H7 (cell line): ENCODE measurements at regions not wholly inside any gene's neighbourhood (a gene's known extent, or its start where the extent isn't known, plus 50 kb on each side); places are given as distances from the start of the nearest gene placed in this dataset.

Source experiments
- DNase-seq: peaks from one replicate; pipeline ENCODE4 v3.0.0; 2012
- H3K27me3 ChIP-seq: 2 replicates; pipeline ENCODE4 v1.6.0; 2011; ENCODE audit warnings: mild to moderate bottlenecking, low read length; ENCODE audit not compliant: control insufficient read depth, insufficient read depth
- H3K36me3 ChIP-seq: replicated peaks from 2 replicates; pipeline ENCODE4 v1.5.1; 2011; ENCODE audit warnings: low read length; ENCODE audit not compliant: control insufficient read depth, insufficient read depth
- H3K4me3 ChIP-seq: 2 replicates; pipeline ENCODE4 v1.5.1; 2011; ENCODE audit warnings: low read depth, mild to moderate bottlenecking, control low read depth, low read length, moderate library complexity; ENCODE audit not compliant: insufficient read depth

DNA sequence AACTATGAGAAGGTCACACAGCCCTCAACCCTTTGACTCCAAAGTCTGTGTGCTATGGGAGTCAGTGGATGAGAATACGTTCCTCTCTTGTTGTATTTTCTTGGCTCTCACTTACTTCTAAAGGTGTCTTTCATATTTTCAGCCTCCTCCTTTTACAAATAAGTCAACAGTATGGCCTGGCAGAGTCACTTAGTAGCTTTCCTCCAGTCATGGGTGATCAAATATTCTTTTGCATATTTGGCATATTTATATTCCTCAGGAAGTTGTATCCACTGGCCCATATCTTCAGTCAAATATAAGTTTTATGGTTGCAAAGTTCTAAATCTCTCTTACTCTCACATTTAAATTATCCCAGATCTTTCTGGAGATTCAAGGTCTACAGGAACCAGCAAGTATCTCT is 327.5 kb downstream of the ETS1 start:
- no peaks in the 10 kb centered on the region for H3K36me3 ChIP-seq
- H3K4me3 ChIP-seq, result no peak overlapping the region
- no peak for DNase-seq
- H3K27me3 ChIP-seq, result no peaks in the 10 kb centered on the region

DNA sequence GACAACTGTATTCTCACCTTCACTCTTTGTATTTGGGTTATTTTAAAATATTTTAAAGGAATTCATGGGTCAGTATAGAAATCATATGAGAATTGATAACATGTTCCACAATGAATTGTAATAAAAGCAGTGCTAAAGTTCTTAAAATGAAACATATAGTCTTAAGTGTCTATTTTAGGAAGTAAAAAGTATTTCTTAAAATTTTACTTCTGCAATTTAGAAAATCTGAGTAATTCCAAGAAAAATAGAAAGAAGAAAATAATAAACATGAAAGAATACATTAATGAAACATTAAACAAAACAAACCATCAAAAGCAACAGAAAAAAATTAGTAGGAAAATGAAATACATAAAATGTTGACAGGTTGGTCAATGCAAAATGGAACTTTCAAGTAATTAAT is 332.4 kb downstream of the ETS1 start:
- no peak overlapping the region for H3K4me3 ChIP-seq
- DNase-seq, result no peak
- H3K27me3 ChIP-seq, result no peaks in the 10 kb centered on the region
- H3K36me3 ChIP-seq, result no peaks in the 10 kb centered on the region

DNA sequence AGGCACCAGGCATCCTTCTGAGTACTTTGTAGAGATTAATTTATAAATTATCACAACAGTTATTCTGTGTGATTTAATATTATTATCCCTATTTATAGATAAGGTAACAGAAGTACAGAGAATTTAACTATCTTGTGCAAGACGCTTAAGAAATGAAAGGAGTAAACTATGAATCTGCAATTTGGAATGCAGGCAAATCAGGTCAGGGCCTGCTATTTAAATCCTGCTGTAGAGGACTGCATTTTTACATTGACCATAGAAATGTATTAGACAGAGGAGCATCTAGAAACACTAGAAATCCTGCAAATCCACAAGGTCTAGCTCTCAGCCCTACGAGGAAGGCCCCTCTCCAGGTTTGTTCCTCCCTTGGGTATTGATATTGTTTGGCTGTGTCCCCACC is 336.2 kb downstream of the ETS1 start:
- no peak for DNase-seq
- Histone ChIP-seq H3K36me3 (no peaks in the 10 kb centered on the region), H3K4me3 (no peak overlapping the region), H3K27me3 (no peaks in the 10 kb centered on the region)

DNA sequence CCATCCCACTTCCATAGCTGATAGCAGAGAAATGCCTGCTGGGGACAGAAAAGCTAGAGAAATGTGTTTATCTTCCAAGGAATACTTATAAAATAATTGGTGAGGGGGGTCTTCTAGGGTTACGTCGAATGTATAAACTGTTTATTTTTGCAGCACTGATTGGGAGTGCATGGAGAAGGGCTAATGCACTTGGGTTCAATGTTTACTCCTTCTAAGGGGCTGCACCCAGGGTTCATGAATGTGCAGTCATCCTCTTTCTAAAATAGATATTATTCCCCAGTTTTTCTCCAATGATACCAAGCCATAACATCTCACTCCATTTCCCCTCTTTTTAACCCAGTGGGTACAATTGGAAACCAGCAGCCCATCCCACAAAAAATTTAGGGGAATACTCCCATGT is 336.9 kb downstream of the ETS1 start:
- Histone ChIP-seq H3K36me3 (no peaks in the 10 kb centered on the region), H3K27me3 (no peaks in the 10 kb centered on the region), H3K4me3 (no peak overlapping the region)
- DNase-seq, result no peak

DNA sequence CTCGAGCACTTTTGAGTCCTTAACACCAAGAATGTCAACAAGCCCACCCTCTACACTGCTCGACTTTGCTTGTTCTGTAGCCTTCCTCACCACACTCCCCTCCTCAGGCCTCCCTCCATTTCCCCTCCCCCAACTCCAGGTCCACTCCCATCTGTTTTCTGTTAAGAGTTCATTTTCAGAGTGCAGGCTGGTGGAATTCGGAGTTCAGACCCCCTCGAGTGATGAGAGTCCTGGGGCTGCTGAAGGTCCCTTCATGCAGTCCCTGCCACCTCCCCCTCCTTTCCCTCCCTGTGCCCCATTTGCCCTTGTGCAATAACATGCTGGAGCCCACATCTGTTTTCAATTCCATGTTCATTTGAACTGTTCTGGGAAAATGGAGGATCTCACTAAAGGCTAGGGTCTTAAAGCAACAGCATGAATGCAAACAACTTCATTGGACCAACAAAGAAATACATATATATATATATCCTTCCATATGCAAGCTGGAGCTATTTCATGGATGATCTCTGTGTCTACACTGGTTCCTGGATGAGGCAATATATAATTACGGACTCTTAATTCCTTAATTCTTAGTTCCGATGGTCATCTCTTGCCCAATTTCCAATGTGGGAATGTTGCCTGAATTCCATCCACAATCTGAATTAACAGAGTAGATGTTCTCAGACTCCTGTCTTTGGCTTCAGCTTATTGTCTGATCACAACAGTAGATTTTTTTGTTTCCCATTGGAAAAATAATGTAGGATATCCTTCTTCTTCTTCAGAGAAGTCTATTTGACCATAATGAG is 340.4 kb downstream of the ETS1 start:
- no peaks in the 10 kb centered on the region for H3K27me3 ChIP-seq
- DNase-seq, result no peak
- no peaks in the 10 kb centered on the region for H3K36me3 ChIP-seq
- H3K4me3 ChIP-seq, result no peak overlapping the region

DNA sequence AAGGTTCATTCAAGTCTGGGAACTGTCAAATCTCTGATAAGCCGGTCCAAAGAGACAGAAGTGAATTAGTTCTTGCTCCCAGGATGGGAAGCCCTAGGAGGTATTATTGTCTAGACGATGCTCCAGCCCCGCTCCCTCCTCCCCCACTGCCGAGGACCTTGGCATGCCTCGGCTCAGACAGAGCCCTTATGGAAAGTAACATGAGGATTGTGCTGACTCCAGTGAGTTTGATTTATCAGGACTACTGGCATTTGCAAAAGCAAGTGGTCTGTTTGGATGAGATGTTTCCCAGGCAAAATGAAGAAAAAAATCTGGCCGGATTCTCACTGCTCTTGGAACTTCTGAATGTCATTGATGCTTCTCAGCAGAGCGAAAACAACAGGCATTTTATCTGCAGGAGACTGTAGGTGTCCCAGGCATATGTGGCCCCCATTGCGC is 341.0 kb downstream of the ETS1 start:
- Histone ChIP-seq H3K27me3 (no peaks in the 10 kb centered on the region), H3K36me3 (no peaks in the 10 kb centered on the region), H3K4me3 (no peak overlapping the region)
- DNase-seq, result no peak

DNA sequence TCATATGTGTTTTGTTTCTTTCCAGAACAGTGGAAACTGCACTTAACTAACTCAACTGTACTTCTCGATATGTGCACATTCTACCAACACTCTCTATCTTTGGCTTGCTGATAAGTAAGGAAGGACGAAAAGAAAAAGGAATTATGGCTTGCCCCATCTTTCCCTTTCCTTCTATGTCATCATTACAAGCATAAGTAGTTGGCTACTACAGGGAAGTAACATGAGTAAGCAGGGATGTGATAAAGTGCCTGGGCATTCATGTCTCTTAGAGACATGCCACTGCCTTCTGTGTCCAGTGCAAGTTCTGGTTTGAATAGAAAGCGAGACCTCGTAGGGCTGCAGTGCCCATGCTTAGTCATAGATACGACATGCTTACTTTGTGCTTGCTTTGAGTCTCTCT is 342.5 kb downstream of the ETS1 start:
- DNase-seq, result no peak
- Histone ChIP-seq H3K4me3 (no peak overlapping the region), H3K36me3 (no peaks in the 10 kb centered on the region), H3K27me3 (no peaks in the 10 kb centered on the region)

DNA sequence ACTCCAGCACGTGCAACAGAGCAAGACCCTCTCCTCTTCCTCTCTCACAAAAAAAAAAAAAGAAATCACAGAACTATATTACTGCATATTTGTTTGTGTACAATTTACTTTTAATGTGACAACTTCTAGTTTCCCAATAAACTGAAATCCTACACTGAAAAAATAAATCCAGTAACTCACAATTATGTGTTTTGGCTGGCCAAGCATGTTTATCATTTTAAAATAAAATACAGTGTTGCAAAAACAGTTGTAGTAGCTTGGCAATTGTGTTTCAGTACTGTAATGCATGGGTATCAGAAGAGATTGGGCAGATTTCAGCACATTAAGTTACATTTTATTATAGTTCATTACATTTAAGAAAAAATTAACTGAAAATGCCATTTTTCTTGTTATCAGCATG is 344.9 kb downstream of the ETS1 start:
- no peaks in the 10 kb centered on the region for H3K36me3 ChIP-seq
- DNase-seq, result no peak
- H3K4me3 ChIP-seq, result no peak overlapping the region

DNA sequence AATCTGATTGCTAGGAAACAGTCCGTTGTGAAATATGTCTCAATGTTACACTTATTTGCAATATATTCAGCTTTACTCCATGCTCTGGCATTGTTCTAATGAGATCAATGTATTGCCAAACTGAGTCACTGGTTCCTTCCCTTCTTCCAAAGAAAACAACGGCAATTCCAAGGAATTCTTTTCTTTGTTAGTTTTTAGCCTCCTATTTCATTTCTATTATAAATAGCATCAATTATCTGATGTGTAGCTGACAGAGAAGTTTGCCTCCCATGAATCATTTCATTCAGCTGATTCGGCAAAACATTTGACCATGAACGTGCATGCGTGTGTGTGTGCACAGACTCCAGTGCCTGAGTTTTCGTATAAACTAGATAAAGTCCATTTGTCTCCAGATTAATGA is 346.8 kb downstream of the ETS1 start:
- DNase-seq, result no peak
- Histone ChIP-seq H3K27me3 (no peaks in the 10 kb centered on the region), H3K36me3 (no peaks in the 10 kb centered on the region), H3K4me3 (no peak overlapping the region)

More for the DNA sequence above, 344.9 kb downstream of the ETS1 start:
- H3K27me3 ChIP-seq, result no peaks in the 10 kb centered on the region

DNA sequence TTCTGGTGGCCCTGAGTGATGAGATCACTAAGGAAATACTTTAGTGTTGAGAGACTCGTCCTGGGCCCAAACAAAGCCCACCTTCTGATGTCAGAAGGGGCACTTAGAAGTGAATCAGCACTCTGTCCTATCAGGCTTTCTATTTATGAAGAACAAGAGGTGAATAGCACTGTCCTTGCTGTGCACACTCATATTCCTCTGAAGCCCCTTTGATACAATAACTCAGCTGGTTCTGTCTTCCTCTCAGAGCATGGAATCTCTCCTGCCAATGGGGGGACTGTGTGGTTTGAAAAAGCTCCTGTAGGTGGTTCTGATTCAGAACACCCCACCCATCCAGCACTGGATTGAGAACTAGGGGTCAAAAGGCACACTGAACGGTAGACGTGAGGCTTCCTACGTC is 348.1 kb downstream of the ETS1 start:
- H3K4me3 ChIP-seq, result no peak overlapping the region

DNA sequence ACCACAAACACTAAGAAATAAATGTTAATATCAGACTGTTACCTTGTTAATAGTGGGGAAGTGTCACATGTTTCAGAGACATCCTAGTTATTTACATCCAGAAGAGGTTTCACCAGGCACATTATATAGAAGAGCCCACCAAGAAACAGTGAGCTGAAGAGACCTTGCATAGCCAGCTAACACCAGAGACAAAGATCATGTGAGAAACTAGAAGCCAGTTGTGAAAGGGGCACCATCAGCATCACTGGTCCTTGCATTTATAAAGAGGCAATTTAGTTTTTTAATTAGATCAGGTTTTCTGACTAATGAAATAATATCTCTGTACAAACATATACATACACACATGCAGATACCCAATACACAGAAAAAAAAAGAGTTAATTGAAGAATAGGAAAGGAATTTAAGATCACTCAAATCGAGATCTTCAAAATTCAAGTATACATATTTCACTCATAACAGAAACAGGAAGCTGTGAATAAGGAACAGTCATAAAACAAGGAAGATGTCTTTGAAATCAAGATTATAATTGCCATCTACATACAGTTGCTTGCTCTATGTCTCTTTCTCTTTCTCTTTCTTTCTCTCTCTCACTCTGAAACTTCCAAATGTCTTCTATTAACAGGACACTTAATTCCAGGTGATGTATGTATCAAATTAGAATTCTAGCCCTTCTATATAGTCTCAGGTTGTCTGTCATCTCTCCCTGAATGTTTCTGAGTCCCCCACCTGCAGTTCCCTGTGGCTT is 348.7 kb downstream of the ETS1 start:
- no peaks in the 10 kb centered on the region for H3K36me3 ChIP-seq
- H3K27me3 ChIP-seq, result no peaks in the 10 kb centered on the region
- H3K4me3 ChIP-seq, result no peak overlapping the region
- no peak for DNase-seq

More for the DNA sequence above, 348.1 kb downstream of the ETS1 start:
- Histone ChIP-seq H3K27me3 (no peaks in the 10 kb centered on the region), H3K36me3 (no peaks in the 10 kb centered on the region)
- no peak for DNase-seq

DNA sequence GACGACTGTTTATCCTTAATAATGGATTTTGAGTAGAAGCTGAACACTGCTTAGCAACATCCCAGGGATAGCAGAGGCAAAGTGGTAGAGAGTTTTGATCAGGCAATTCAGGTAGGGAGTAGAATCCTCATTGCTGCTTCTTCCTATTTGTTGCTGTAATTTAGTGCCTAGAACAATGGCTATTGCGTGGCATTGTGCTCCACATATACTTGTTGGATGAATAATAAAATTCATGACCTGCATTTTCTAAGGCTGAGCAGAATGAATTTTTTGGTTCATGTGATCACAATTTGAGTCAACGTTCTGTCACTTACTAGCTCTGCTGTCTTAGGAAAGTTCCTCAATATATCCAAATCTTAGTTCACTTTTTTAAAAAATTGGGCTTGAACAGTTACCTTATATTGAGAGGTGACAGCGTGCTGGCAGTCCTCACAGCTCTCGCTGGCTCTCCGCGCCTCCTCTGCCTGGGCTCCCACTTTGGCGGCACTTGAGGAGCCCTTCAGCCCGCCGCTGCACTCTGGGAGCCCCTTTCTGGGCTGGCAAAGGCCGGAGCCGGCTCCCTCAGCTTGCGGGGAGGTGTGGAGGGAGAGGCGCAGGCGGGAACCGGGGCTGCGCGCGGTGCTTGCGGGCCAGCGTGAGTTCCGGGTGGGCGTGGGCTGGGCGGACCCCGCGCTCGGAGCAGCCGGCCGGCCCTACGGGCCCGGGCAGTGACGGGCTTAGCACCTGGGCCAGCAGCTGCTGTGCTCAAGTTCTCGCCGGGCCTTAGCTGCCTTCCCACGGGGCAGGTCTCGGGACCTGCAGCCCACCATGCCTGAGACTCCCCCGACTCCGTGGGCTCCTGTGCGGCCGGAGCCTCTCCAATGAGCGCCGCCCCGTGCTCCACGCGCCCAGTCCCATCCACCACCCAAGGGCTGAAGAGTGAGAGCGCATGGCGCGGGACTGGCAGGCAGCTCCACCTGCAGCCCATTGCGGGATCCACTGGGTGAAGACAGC is 350.6 kb downstream of the ETS1 start:
- H3K27me3 ChIP-seq, result no peaks in the 10 kb centered on the region
- H3K4me3 ChIP-seq, result no peak overlapping the region
- DNase-seq, result no peak
- no peaks in the 10 kb centered on the region for H3K36me3 ChIP-seq

DNA sequence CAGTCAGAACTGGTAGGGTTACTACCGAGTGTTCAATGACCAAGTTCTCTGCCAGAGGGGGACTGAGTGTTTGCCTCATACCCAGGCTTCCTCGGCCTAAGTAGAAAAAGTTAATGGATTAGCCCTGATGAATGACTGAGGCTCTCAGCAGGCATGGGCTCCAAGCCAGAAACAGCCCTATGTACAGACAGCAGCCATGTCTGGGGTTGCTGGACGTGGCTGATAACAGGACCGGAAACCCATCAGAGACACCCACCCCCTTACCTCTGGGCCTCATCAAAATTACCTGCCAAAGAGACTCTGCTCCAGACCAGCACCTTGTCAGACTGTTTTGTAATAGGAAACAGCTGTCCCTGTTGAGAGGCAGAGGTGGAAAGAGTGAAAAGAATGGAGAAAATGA is 351.4 kb downstream of the ETS1 start:
- Histone ChIP-seq H3K36me3 (no peaks in the 10 kb centered on the region), H3K4me3 (no peak overlapping the region), H3K27me3 (no peaks in the 10 kb centered on the region)
- DNase-seq, result no peak

DNA sequence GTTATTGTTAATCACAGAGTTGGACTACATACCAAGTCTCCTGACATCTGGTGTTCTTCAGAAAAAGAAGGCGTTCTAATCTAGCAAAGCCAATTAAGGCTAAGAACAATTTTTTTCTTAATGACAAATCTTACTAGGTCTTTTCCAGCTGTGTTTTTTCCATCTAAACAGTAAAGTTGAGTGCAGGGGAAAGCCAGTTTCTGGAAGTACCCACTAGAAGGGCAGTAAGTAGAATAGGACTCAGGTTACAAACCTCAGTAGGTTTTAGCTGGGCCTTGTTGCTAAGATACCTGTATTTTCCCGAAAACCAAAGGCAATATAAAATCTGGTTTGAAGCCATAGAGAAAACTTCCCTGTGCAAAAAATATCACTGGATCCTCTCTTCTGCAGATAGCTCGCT is 351.9 kb downstream of the ETS1 start:
- H3K4me3 ChIP-seq, result no peak overlapping the region
- no peaks in the 10 kb centered on the region for H3K27me3 ChIP-seq
- no peak for DNase-seq
- no peaks in the 10 kb centered on the region for H3K36me3 ChIP-seq
